HepG2 (cell line): ENCODE measurements at regions not wholly inside any gene's neighbourhood (a gene's known extent, or its start where the extent isn't known, plus 50 kb on each side); places are given as distances from the start of the nearest gene placed in this dataset.

Experiments used
- ATF3 ChIP-seq: sonication (generic); formaldehyde crosslinking; IDR thresholded peaks from 2 replicates; pipeline ENCODE4 v1.4.0; 2020; ENCODE audit warnings: missing genetic modification reagents
- CC2D1A ChIP-seq: sonication (generic); formaldehyde crosslinking; IDR thresholded peaks from 2 replicates; pipeline ENCODE4 v1.8.1; 2023; ENCODE audit warnings: mild to moderate bottlenecking, missing genetic modification reagents
- FOXK1 ChIP-seq: sonication (generic); formaldehyde crosslinking; IDR thresholded peaks from 2 replicates; pipeline ENCODE4 v1.4.0; 2020; ENCODE audit warnings: low read depth, missing genetic modification reagents, borderline replicate concordance
- ISX ChIP-seq: sonication (generic); formaldehyde crosslinking; conservative IDR thresholded peaks from 2 replicates; pipeline ENCODE4 v1.5.0; 2020; ENCODE audit warnings: missing genetic modification reagents
- NPAS2 ChIP-seq: sonication (generic); formaldehyde crosslinking; IDR thresholded peaks from 2 replicates; pipeline ENCODE4 v1.8.0; 2022; ENCODE audit warnings: mild to moderate bottlenecking, missing genetic modification reagents, borderline replicate concordance
- ZFP36 ChIP-seq: fragments of 150-350 bp; IDR thresholded peaks from 2 replicates; pipeline ENCODE4 v1.6.1; 2018; ENCODE audit warnings: borderline replicate concordance, low read length, low read depth; ENCODE audit not compliant: partially characterized antibody
- TF ChIP-seq, protein P1 (sequence below): sonication (generic); formaldehyde crosslinking; IDR thresholded peaks from 2 replicates; pipeline ENCODE4 v1.5.0; 2020; ENCODE audit warnings: mild to moderate bottlenecking, missing genetic modification reagents, moderate library complexity

DNA sequence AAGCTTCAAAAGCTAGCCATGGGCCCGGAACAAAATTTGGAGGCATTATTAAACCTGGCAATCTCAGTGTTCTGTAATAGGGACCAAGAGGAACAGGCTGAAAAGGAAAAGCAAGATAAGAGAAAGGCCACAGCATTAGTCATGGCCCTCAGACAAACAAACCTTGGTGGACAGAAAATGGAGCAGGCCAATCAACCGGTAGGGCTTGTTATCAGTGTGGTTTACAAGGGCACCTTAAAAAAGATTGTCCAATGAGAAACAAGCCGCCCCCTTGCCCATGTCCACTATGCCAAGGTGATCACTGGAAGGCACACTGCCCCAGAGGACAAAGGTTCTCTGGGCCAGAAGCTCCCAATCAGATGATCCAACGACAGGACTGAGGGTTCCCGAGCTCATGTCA, 653.9 kb upstream of the TMEM132C start:
- TF ChIP-seq, protein P1, sequence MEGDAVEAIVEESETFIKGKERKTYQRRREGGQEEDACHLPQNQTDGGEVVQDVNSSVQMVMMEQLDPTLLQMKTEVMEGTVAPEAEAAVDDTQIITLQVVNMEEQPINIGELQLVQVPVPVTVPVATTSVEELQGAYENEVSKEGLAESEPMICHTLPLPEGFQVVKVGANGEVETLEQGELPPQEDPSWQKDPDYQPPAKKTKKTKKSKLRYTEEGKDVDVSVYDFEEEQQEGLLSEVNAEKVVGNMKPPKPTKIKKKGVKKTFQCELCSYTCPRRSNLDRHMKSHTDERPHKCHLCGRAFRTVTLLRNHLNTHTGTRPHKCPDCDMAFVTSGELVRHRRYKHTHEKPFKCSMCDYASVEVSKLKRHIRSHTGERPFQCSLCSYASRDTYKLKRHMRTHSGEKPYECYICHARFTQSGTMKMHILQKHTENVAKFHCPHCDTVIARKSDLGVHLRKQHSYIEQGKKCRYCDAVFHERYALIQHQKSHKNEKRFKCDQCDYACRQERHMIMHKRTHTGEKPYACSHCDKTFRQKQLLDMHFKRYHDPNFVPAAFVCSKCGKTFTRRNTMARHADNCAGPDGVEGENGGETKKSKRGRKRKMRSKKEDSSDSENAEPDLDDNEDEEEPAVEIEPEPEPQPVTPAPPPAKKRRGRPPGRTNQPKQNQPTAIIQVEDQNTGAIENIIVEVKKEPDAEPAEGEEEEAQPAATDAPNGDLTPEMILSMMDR (CRISPR knock-in tag): no peak
- TF ChIP-seq ATF3 (CRISPR knock-in tag): no peak
- no peak for TF ChIP-seq CC2D1A
- TF ChIP-seq ISX (CRISPR knock-in tag): no peak
- no peak for TF ChIP-seq FOXK1 (CRISPR knock-in tag)
- no peak for TF ChIP-seq NPAS2
- TF ChIP-seq ZFP36: no peak
